IgD-negative memory B cell (primary cell): ENCODE measurements at regions not wholly inside any gene's neighbourhood (a gene's known extent, or its start where the extent isn't known, plus 50 kb on each side); places are given as distances from the start of the nearest gene placed in this dataset.

Experiments used
- H3K27ac Mint-ChIP-seq, 3 donors: one replicate each; pipeline ENCODE4 v1.8.0; 2020 to 2022; ENCODE audit warnings: mild to moderate bottlenecking in 3 of 3, mixed read lengths in 3 of 3, moderate library complexity in 1 of 3
- H3K27me3 Mint-ChIP-seq: one replicate; pipeline ENCODE4 v1.8.0; 2021; ENCODE audit warnings: mixed read lengths
- H3K36me3 Mint-ChIP-seq: one replicate; pipeline ENCODE4 v1.8.0; 2020; ENCODE audit warnings: mild to moderate bottlenecking, mixed read lengths
- H3K4me1 Mint-ChIP-seq, 3 donors: one replicate each; pipeline ENCODE4 v1.8.0; 2020 to 2022; ENCODE audit warnings: mixed read lengths in 3 of 3, mild to moderate bottlenecking in 1 of 3
- H3K4me3 Mint-ChIP-seq, 4 donors: one replicate each; pipeline ENCODE4 v1.8.0; 2020 to 2022; ENCODE audit warnings: mild to moderate bottlenecking in 4 of 4, mixed read lengths in 4 of 4, moderate library complexity in 3 of 4
- H3K9me3 Mint-ChIP-seq, 3 donors: one replicate each; pipeline ENCODE4 v1.8.0; 2020 to 2021; ENCODE audit warnings: mixed read lengths in 3 of 3, mild to moderate bottlenecking in 1 of 3

GRCh38 chr15:99504823-99505551 is 60.8 kb upstream of the MEF2A start:
- Mint-ChIP-seq H3K36me3 (no peaks in the 10 kb centered on the region), H3K4me3 (peak overlapping the region; percentile 35 to 91 (median 63)), H3K27ac (peak overlapping the region; percentile 87 to 95 (median 89)), H3K9me3 (no peaks in the 10 kb centered on the region), H3K27me3 (no peaks in the 10 kb centered on the region), H3K4me1 (peaks cover 60 to 86% (median 76%) of the 10 kb centered on the region in 3 donors)

DNA sequence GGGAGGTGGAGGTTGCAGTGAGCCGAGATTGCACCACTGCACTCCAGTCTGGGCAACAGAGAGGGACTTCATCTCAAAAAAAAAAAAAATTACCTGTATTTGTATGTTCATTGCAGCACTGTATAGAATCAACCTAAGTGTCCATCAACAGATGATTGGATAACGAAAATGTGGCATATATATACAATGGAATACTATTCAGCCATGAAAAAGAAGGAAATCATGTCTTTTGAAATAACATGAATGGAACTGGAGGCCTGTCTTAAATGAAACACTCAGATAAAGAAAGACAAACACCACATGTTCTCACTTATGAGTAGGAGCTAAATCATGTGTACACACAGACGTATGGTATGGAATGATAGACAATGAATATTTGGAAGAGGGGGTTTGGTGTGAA is 59.4 kb upstream of the MEF2A start:
- Mint-ChIP-seq H3K27ac (peak overlapping the region in 2 of 3 donors; percentile 2 to 84), H3K4me3 (peak overlapping the region in 2 of 4 donors; percentile 26 to 56), H3K9me3 (no peaks in the 10 kb centered on the region), H3K4me1 (peaks cover 68 to 89% (median 82%) of the 10 kb centered on the region in 3 donors), H3K36me3 (no peaks in the 10 kb centered on the region), H3K27me3 (no peaks in the 10 kb centered on the region)

- Mint-ChIP-seq H3K27ac (peak overlapping the region in 2 of 3 donors; percentile 71 to 96), H3K27me3 (no peaks in the 10 kb centered on the region), H3K36me3 (no peaks in the 10 kb centered on the region), H3K4me1 (peaks cover 64 to 88% (median 82%) of the 10 kb centered on the region in 3 donors), H3K9me3 (no peaks in the 10 kb centered on the region), H3K4me3 (peak overlapping the region in 3 of 4 donors; percentile 20 to 86 (median 67))
Observed at GRCh38 chr15:99507016-99507503, 58.7 kb upstream of the MEF2A start.

DNA sequence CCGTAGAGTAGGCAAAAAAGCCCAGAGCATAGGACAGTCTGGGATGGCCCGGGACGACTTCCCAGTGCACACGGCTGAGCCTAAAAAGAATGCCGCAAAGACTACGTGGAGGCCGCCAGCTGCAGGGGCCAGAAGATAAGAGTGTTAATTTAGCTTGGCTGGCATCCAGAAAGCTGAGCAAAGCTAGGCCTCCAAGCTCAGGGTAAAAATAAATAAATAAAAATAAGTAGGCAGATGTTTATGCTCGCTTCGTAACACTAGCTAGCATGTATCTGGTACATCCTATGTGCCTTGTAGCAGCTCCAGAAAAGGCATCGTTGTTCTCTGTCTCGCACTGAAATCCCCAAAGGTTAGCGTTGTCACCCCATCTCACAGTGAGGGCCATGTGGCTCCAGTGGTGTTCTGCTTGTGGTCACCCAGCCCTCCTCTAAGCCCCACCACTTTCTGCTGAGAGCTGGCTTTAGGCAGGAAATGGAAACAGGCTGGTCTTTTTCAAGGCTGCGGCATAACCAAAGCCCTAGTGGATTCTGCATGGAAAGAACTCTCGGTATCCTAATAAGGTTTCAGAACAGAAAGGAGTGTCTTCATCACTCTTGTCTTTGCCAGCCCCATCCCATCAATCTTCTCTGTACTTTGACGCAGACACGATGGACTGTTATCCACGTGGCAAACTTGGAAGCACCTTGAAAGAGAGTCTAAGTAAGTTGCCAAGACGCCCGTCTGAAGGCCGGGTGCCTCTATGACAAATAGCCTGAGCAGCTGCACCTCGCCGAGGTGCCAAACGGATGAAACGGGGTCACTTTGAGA is 58.1 kb upstream of the MEF2A start:
- peak overlapping the region; percentile 71 to 96 (median 92) for H3K27ac Mint-ChIP-seq
- peak overlapping the region; percentile 16 to 86 (median 53) for H3K4me3 Mint-ChIP-seq
- H3K27me3 Mint-ChIP-seq = no peaks in the 10 kb centered on the region
- H3K4me1 Mint-ChIP-seq = peaks cover 64 to 88% (median 82%) of the 10 kb centered on the region in 3 donors
- H3K9me3 Mint-ChIP-seq = no peaks in the 10 kb centered on the region
- no peaks in the 10 kb centered on the region for H3K36me3 Mint-ChIP-seq

GRCh38 chr15:99508311-99508645 is 57.5 kb upstream of the MEF2A start:
- Mint-ChIP-seq H3K27ac (peak overlapping the region; percentile 71 to 96 (median 92)), H3K4me1 (peaks cover 62 to 86% (median 79%) of the 10 kb centered on the region in 3 donors), H3K4me3 (peak overlapping the region in 3 of 4 donors; percentile 20 to 86 (median 86)), H3K36me3 (no peaks in the 10 kb centered on the region), H3K9me3 (no peaks in the 10 kb centered on the region), H3K27me3 (no peaks in the 10 kb centered on the region)

DNA sequence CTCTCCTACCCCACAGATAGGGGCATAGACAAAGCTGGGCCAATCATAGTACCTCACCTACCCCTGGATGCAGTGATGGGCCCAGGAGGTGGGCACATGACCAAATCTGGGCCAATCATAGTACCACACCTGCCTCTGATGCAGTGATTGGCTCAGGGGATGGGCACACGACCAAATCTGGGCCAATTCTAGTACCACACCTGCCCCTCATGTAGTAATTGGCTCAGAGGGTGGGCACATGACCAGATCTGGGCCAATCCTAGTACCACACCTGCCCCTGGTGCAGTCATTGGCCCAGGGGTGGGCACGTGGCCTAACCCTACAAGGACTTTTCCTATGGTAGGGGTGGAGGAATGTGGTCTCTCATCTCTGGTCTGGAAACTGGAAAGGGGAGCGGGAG is 56.9 kb upstream of the MEF2A start:
- Mint-ChIP-seq H3K4me1 (peaks cover 62 to 85% (median 78%) of the 10 kb centered on the region in 3 donors), H3K9me3 (no peaks in the 10 kb centered on the region), H3K27me3 (no peaks in the 10 kb centered on the region), H3K4me3 (peak overlapping the region in 3 of 4 donors; percentile 55 to 87 (median 86)), H3K27ac (peak overlapping the region; percentile 71 to 96 (median 92)), H3K36me3 (no peaks in the 10 kb centered on the region)

GRCh38 chr15:99509686-99510461 is 55.9 kb upstream of the MEF2A start:
- peak overlapping the region; percentile 34 to 87 (median 70) for H3K4me3 Mint-ChIP-seq
- peak overlapping the region; percentile 71 to 96 (median 92) for H3K27ac Mint-ChIP-seq
- no peaks in the 10 kb centered on the region for H3K27me3 Mint-ChIP-seq
- H3K36me3 Mint-ChIP-seq = peaks cover 2% of the 10 kb centered on the region
- peaks cover 62 to 83% (median 77%) of the 10 kb centered on the region in 3 donors for H3K4me1 Mint-ChIP-seq
- no peaks in the 10 kb centered on the region for H3K9me3 Mint-ChIP-seq

- Mint-ChIP-seq H3K9me3 (no peaks in the 10 kb centered on the region), H3K36me3 (peaks cover 2% of the 10 kb centered on the region), H3K27ac (peak overlapping the region; percentile 71 to 96 (median 93)), H3K4me1 (peaks cover 65 to 79% (median 77%) of the 10 kb centered on the region in 3 donors), H3K27me3 (no peaks in the 10 kb centered on the region), H3K4me3 (peak overlapping the region; percentile 55 to 81 (median 71))
Observed at GRCh38 chr15:99511531-99511865, 54.3 kb upstream of the MEF2A start.

GRCh38 chr15:99511866-99512661 is 53.7 kb upstream of the MEF2A start:
- peaks cover 2% of the 10 kb centered on the region for H3K36me3 Mint-ChIP-seq
- H3K27me3 Mint-ChIP-seq = no peaks in the 10 kb centered on the region
- H3K4me1 Mint-ChIP-seq = peaks cover 65 to 75% (median 73%) of the 10 kb centered on the region in 3 donors
- no peaks in the 10 kb centered on the region for H3K9me3 Mint-ChIP-seq
- H3K27ac Mint-ChIP-seq = peak overlapping the region; percentile 71 to 96 (median 93)
- H3K4me3 Mint-ChIP-seq = peak overlapping the region; percentile 55 to 81 (median 71)

DNA sequence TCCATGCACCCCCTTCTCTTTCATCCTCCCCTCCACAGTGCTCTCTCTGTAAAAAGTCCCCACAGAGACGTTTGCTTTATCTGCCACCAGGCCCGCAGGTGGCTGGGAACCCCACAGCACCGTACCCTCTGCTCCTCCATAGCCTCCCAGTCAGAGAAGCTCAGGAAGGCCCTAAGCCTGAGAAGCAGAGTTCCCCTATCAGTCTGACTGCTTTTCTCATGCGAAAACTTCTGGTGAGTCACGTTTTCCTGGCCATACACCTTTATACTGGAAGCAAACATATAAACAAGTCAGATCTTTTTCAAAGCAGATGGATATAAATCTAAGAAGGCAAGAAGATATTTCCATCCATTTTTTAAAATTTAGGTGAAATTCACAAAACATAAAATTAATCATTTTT is 51.5 kb upstream of the MEF2A start:
- Mint-ChIP-seq H3K27me3 (no peaks in the 10 kb centered on the region), H3K4me3 (peak overlapping the region in 2 of 4 donors; percentile 9 to 59), H3K9me3 (no peaks in the 10 kb centered on the region), H3K27ac (peak overlapping the region; percentile 53 to 77 (median 71)), H3K4me1 (peaks cover 52 to 59% (median 54%) of the 10 kb centered on the region in 3 donors), H3K36me3 (peaks cover 2% of the 10 kb centered on the region)
